Activated naive CD8-positive, alpha-beta T cell treated with anti-CD3 and anti-CD28 coated beads, Interleukin-2, amount 10 ng/mL, durations not matched to agents 7 days and 5 days (primary cell): ENCODE measurements at regions not wholly inside any gene's neighbourhood (a gene's known extent, or its start where the extent isn't known, plus 50 kb on each side); places are given as distances from the start of the nearest gene placed in this dataset.
"Not testable (repeated sequence)": the region's sequence is repeated elsewhere in the genome, so short reads cannot be mapped to it uniquely, and the experiment has no call there.

Source experiments
- ATAC-seq: fragments of 150-1000 bp; cut with Tn5 transposase; one replicate; pipeline ENCODE4 v1.10.0; 2021; ENCODE audit warnings: low read depth, moderate library complexity
- POLR2A ChIA-PET: fragments of 350-600 bp; sonication (Branson Sonifier 250); formaldehyde crosslinking; loops from one replicate; lab custom pipeline; 2021; ENCODE audit warnings: antibody characterized with exemption; lab: Charles Lee
- DNase-seq: peaks from one replicate; pipeline ENCODE4 v3.0.0; 2021
- H3K27ac Mint-ChIP-seq: one replicate; pipeline ENCODE4 v1.8.0; 2022; ENCODE audit warnings: mild to moderate bottlenecking, mixed read lengths
- H3K27me3 Mint-ChIP-seq: one replicate; pipeline ENCODE4 v1.8.0; 2022; ENCODE audit warnings: mild to moderate bottlenecking, moderate library complexity, mixed read lengths
- H3K36me3 Mint-ChIP-seq: one replicate; pipeline ENCODE4 v1.8.0; 2021; ENCODE audit warnings: mild to moderate bottlenecking, mixed read lengths
- H3K4me1 Mint-ChIP-seq: one replicate; pipeline ENCODE4 v1.8.0; 2021; ENCODE audit warnings: mixed read lengths
- H3K4me3 Mint-ChIP-seq: one replicate; pipeline ENCODE4 v1.8.0; 2022; ENCODE audit warnings: mild to moderate bottlenecking, moderate library complexity, mixed read lengths
- H3K9me3 Mint-ChIP-seq: one replicate; pipeline ENCODE4 v1.8.0; 2021; ENCODE audit warnings: mixed read lengths

DNA sequence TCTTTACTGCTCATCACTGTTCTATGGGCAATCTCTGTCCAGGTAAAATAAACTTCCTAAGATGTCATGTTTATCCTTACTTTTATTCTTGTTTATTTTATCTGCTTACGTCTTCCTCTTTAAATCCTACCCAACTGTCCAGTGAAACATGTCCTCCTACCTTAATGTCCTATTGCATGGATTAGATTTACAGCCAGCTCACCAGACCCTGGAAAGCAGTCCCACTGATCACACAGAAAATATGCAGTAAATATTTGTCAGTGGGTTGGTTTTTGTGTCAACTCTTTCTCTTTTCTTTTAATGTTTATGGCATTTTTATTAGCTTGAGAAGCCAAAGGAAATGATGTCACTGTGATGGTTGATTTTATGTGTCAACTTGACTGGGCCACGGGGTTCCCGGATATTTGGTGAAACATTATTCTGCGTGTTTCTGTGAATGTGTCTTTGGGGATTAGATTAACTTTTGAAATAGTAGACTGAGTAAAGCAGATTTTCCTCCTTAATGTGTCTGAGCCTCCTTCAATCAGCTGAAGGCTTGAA is 258.3 kb downstream of the SRGAP2C start:
- POLR2A ChIA-PET = no interaction called here
- Mint-ChIP-seq H3K4me1 (peaks cover 6% of the 10 kb centered on the region), H3K36me3 (peaks cover 4% of the 10 kb centered on the region), H3K4me3 (no peak overlapping the region), H3K27ac (no peak overlapping the region), H3K9me3 (peaks cover 6% of the 10 kb centered on the region), H3K27me3 (no peaks in the 10 kb centered on the region)
- ATAC-seq (no peak), DNase-seq (no peak)

GRCh38 chr1:121444096-121444495 is 259.3 kb downstream of the SRGAP2C start:
- H3K4me3 Mint-ChIP-seq = no peak overlapping the region
- POLR2A ChIA-PET = no interaction called here
- H3K4me1 Mint-ChIP-seq = peaks cover 7% of the 10 kb centered on the region
- H3K27me3 Mint-ChIP-seq = no peaks in the 10 kb centered on the region
- no peak overlapping the region for H3K27ac Mint-ChIP-seq
- ATAC-seq (no peak), DNase-seq (no peak)
- H3K36me3 Mint-ChIP-seq = peaks cover 4% of the 10 kb centered on the region
- H3K9me3 Mint-ChIP-seq = peaks cover 6% of the 10 kb centered on the region

GRCh38 chr1:121445679-121446078 is 260.9 kb downstream of the SRGAP2C start:
- DNase-seq = no peak
- peaks cover 3% of the 10 kb centered on the region for H3K9me3 Mint-ChIP-seq
- H3K27ac Mint-ChIP-seq = no peak overlapping the region
- no peak overlapping the region for H3K4me3 Mint-ChIP-seq
- peaks cover 2% of the 10 kb centered on the region for H3K36me3 Mint-ChIP-seq
- ATAC-seq = no peak
- H3K27me3 Mint-ChIP-seq = no peaks in the 10 kb centered on the region
- POLR2A ChIA-PET = interaction anchor here (0.8 kb wide), 1 partner anchor 71 kb away, joined by 3 read pairs; no protein-coding TSS in a partner anchor
- peaks cover 7% of the 10 kb centered on the region for H3K4me1 Mint-ChIP-seq

- ATAC-seq, H3K36me3 Mint-ChIP-seq, H3K27me3 Mint-ChIP-seq, H3K4me1 Mint-ChIP-seq, H3K9me3 Mint-ChIP-seq, POLR2A ChIA-PET, DNase-seq, H3K27ac Mint-ChIP-seq, H3K4me3 Mint-ChIP-seq: not testable (repeated sequence)
Measured at GRCh38 chr1:121447280-121447923, 262.6 kb downstream of the SRGAP2C start.

GRCh38 chr1:121448064-121448463 is 263.3 kb downstream of the SRGAP2C start:
- H3K27ac Mint-ChIP-seq, H3K4me3 Mint-ChIP-seq, POLR2A ChIA-PET, H3K9me3 Mint-ChIP-seq, H3K36me3 Mint-ChIP-seq, H3K27me3 Mint-ChIP-seq, H3K4me1 Mint-ChIP-seq, ATAC-seq, DNase-seq: not testable (repeated sequence)

- ATAC-seq (no peak), DNase-seq (no peak)
- H3K4me1 Mint-ChIP-seq = peaks cover 9% of the 10 kb centered on the region
- H3K9me3 Mint-ChIP-seq = no peaks in the 10 kb centered on the region
- POLR2A ChIA-PET = no interaction called here
- no peaks in the 10 kb centered on the region for H3K27me3 Mint-ChIP-seq
- H3K27ac Mint-ChIP-seq = no peak overlapping the region
- no peak overlapping the region for H3K4me3 Mint-ChIP-seq
- peaks cover 2% of the 10 kb centered on the region for H3K36me3 Mint-ChIP-seq
Measured at GRCh38 chr1:121448851-121449250, 264.1 kb downstream of the SRGAP2C start.

GRCh38 chr1:121452484-121452883 is 267.7 kb downstream of the SRGAP2C start:
- Mint-ChIP-seq H3K4me3 (no peak overlapping the region), H3K27me3 (no peaks in the 10 kb centered on the region), H3K4me1 (peaks cover 9% of the 10 kb centered on the region), H3K9me3 (no peaks in the 10 kb centered on the region), H3K36me3 (peaks cover 3% of the 10 kb centered on the region), H3K27ac (no peak overlapping the region)
- POLR2A ChIA-PET = no interaction called here
- no peak for ATAC-seq
- DNase-seq = no peak

DNA sequence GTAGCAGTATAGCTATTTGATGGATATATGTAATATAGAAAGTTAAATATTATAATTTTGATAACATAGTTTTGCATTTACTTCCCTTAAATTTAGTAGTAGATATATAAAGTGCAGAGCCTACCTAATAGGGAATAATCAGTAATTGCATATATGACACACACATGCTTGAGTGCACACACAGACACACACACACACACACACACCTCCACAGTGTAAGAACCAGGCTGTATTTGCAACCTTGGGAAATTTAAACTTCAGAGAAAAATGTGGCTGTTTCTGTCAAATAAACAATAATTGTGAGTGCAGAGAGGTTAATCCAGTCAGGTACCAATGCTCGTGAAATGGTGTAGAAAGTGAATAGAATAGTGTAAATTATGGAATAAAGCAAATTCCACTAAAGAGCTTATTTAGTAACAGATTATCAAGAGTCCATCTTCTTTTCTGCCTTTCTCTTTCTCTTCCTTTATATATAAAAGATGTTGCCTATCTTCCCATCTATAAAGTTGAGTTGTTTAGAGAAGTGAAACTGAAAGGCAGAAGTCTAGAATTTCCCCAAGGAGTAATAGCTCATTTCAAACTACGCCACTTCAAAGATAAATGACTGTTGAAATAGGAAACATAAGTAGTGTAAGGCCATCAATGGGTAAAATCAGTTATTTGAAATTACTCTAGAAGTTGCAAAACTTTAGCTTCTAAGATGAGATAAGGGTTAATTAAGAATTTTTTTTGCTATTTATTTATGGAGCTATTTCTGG is 273.7 kb downstream of the SRGAP2C start:
- POLR2A ChIA-PET = interaction anchor here (0.9 to 1.1 kb wide), 2 partner anchors 58 to 61 kb away, joined by 3 to 9 read pairs; no protein-coding TSS in a partner anchor
- peak overlapping the region; percentile 72 for H3K27ac Mint-ChIP-seq
- DNase-seq (no peak), ATAC-seq (peak; percentile 94)
- H3K4me3 Mint-ChIP-seq = peak overlapping the region; percentile 70
- peaks cover 10% of the 10 kb centered on the region for H3K4me1 Mint-ChIP-seq
- H3K27me3 Mint-ChIP-seq = no peaks in the 10 kb centered on the region
- peaks cover 7% of the 10 kb centered on the region for H3K36me3 Mint-ChIP-seq
- H3K9me3 Mint-ChIP-seq = peaks cover 2% of the 10 kb centered on the region

DNA sequence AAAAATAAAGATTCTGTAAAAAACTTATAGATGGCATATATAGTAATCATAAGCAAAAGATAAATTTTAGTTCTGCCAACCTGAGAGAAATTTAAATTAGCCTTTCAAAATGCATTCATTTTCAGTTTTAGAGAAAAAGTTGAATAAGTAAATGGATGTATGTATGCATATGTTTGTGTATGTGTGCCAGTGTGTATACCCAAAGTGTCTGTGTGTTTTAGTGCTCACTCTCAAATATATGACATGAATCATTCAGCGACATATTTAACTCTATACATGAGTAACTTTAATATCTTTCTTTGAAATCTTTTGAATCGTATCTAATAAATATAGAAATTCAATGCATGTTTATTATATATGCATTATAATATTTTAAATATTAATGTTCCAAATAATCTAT is 274.5 kb downstream of the SRGAP2C start:
- H3K4me3 Mint-ChIP-seq = no peak overlapping the region
- H3K27me3 Mint-ChIP-seq = no peaks in the 10 kb centered on the region
- peaks cover 4% of the 10 kb centered on the region for H3K9me3 Mint-ChIP-seq
- DNase-seq (no peak), ATAC-seq (no peak)
- H3K27ac Mint-ChIP-seq = no peak overlapping the region
- H3K4me1 Mint-ChIP-seq = peaks cover 10% of the 10 kb centered on the region
- POLR2A ChIA-PET = interaction anchor here (1.1 kb wide), 1 partner anchor 58 kb away, joined by 9 read pairs; no protein-coding TSS in a partner anchor
- H3K36me3 Mint-ChIP-seq = peaks cover 7% of the 10 kb centered on the region

DNA sequence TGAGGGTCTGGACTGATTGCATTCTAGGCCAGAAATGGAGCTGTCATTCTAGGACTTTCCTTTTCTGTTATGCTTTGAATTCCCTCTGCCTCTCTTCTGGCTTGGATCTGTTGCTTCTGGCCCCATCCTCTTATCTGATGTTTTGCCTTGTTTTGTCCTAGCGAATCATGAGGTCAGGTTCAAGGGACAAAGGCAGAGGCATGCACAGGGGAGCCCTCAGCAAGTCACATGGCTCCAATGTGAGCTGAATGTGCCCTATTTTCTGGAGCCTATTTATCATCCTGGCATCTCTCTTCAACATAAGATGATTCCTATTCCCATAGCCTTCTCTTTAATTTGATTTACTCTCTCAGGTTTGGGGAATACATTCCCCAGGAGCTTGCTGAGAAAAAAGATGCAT is 284.6 kb downstream of the SRGAP2C start:
- H3K4me1 Mint-ChIP-seq, H3K27ac Mint-ChIP-seq, H3K9me3 Mint-ChIP-seq, H3K4me3 Mint-ChIP-seq, POLR2A ChIA-PET, H3K36me3 Mint-ChIP-seq, H3K27me3 Mint-ChIP-seq, ATAC-seq, DNase-seq: not testable (repeated sequence)

GRCh38 chr1:121470401-121470800 is 285.6 kb downstream of the SRGAP2C start:
- H3K4me1 Mint-ChIP-seq, POLR2A ChIA-PET, ATAC-seq, H3K4me3 Mint-ChIP-seq, H3K9me3 Mint-ChIP-seq, H3K27ac Mint-ChIP-seq, H3K27me3 Mint-ChIP-seq, H3K36me3 Mint-ChIP-seq, DNase-seq: not testable (repeated sequence)

- Mint-ChIP-seq H3K27me3 (no peaks in the 10 kb centered on the region), H3K36me3 (peaks cover 10% of the 10 kb centered on the region), H3K9me3 (peaks cover 11% of the 10 kb centered on the region), H3K27ac (no peak overlapping the region), H3K4me3 (no peak overlapping the region), H3K4me1 (peaks cover 8% of the 10 kb centered on the region)
- DNase-seq (no peak), ATAC-seq (no peak)
- POLR2A ChIA-PET = no interaction called here
Measured at GRCh38 chr1:121471523-121471922, 286.7 kb downstream of the SRGAP2C start.

- Mint-ChIP-seq H3K36me3 (peaks cover 10% of the 10 kb centered on the region), H3K9me3 (peaks cover 11% of the 10 kb centered on the region), H3K27ac (no peak overlapping the region), H3K27me3 (no peaks in the 10 kb centered on the region), H3K4me1 (peaks cover 8% of the 10 kb centered on the region), H3K4me3 (no peak overlapping the region)
- DNase-seq = no peak
- POLR2A ChIA-PET = no interaction called here
- no peak for ATAC-seq
Measured at GRCh38 chr1:121472017-121472416, 287.2 kb downstream of the SRGAP2C start.

DNA sequence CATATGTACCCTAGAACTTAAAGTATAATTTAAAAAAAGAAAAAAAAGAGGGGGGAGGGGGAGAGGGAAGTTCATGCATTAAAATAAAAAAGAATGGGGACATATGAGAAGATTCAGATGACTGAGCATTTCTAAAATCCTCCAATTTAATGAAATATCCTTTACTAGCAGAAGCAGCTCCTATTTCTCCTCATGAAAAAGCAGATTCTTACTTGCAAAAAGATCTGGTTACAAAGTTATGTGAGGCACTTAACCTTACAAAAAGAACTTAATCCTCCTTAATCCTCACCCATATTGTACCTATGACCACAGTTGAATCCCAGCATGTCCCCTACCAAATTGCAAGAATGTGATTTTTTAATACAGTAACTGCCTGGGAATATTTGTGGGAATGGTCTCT is 298.5 kb downstream of the SRGAP2C start:
- peak overlapping the region; percentile 24 for H3K27ac Mint-ChIP-seq
- H3K36me3 Mint-ChIP-seq = peaks cover 35% of the 10 kb centered on the region
- no peak overlapping the region for H3K4me3 Mint-ChIP-seq
- peaks cover 10% of the 10 kb centered on the region for H3K9me3 Mint-ChIP-seq
- peaks cover 20% of the 10 kb centered on the region for H3K4me1 Mint-ChIP-seq
- ATAC-seq (no peak), DNase-seq (no peak)
- POLR2A ChIA-PET = no interaction called here
- no peaks in the 10 kb centered on the region for H3K27me3 Mint-ChIP-seq
